ENCODE measurements at regions not wholly inside any gene's neighbourhood (a gene's known extent, or its start where the extent isn't known, plus 50 kb on each side); places are given as distances from the start of the nearest gene placed in this dataset.
"Not testable (repeated sequence)": the region's sequence is repeated elsewhere in the genome, so short reads cannot be mapped to it uniquely, and the experiment has no call there.

GRCh38 chr22:22374579-22374978, 130.0 kb downstream of the VPREB1 start:
- DNase-seq = no peak

- DNase-seq = no peak
Observed at GRCh38 chr22:22375576-22376351, 131.2 kb downstream of the VPREB1 start.

DNA sequence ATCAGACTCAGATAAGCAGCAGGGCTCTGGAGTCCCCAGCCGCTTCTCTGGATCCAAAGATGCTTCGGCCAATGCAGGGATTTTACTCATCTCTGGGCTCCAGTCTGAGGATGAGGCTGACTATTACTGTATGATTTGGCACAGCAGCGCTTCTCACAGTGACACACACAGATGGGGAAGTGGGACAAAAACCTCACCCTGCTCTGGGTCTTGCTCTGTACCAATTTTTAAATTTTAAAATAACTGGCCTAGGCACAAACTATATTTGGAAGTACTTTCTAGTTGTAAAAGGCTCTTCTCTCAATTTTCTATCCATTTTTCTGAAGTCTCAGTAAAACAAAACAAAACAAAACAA, 131.7 kb downstream of the VPREB1 start:
- no peak for DNase-seq

GRCh38 chr22:22376884-22377283, 131.7 kb downstream of the ZNF280B start:
- DNase-seq = not testable (repeated sequence)

DNA sequence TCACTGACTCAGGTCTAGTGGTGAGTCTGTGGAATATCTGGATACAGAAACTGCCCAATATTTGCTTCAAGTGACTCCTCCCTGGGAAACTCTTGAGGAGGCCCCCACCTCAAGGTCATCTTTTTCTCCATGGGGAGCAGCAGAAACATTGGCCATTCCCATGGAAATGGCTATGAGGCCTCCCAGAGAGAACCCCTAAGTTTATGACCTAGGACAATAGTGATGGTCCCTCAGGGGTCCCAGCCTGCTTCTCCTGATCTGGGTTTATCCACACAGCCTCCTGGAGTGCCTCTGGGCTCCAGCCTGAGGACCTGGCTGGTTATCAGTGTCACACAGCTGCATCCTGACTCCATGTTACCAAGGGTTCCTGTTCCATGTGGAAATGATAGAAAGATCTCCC, 131.2 kb downstream of the ZNF280B start:
- DNase-seq = no peak

- DNase-seq = no peak
Observed at GRCh38 chr22:22378446-22379415, 129.8 kb downstream of the ZNF280B start.

DNA sequence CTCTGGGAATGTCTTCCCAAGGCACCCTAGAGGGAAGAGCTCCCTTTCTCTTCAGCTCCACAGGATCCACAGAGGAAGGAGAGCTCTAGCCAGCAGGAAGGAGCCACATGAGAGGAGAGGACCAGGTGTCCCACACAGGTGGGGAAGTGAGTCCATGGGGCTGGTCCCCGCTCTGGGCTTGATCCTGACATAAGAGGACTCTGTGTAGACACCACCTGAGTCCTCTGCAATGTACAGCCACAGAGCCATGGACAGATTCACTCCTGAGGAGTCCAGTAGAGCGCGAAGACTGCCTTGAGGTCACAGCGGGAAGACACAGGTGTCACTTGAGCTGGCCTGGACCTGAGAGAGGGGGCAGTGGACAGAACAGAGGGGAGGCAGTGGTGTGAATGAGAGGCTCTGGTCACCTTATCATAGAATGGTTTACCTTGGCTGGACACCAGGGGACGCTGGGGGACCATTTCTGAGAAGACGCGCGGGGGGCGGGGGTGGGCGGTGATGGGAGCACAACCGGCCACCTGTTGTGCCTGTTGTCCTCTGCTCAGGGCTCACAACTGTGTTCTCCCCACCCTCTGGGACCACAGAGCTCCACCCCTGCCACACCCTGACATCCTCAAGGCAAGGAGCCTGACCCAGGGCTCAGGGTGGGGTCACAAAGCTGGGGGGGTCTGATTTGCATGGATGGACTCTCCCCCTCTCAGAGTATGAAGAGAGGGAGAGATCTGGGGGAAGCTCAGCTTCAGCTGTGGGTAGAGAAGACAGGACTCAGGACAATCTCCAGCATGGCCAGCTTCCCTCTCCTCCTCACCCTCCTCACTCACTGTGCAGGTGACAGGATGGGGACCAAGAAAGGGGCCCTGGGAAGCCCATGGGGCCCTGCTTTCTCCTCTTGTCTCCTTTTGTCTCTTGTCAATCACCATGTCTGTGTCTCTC, 128.2 kb downstream of the ZNF280B start:
- no peak for DNase-seq

- not testable (repeated sequence) for DNase-seq
Observed at GRCh38 chr22:22381292-22381691, 127.2 kb downstream of the ZNF280B start.

DNA sequence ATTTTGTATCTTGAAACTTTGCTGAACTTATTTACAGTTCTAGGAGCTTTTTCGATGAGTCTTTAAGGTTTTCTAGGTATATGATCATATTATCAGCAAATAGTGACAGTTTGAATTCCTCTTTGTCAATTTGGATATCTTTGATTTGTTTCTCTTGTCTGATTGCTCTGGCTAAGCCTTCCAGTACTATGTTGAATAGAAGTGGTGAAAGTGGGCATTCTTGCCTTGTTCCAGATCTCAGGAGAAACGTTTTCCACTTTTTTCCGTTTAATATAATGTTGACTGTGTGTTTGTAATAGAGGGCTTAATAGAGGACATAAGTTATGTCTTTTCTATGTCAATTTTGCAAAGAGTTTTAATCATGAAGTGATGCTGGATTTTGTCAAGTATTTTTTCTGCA, 124.3 kb downstream of the ZNF280B start:
- no peak for DNase-seq

DNA sequence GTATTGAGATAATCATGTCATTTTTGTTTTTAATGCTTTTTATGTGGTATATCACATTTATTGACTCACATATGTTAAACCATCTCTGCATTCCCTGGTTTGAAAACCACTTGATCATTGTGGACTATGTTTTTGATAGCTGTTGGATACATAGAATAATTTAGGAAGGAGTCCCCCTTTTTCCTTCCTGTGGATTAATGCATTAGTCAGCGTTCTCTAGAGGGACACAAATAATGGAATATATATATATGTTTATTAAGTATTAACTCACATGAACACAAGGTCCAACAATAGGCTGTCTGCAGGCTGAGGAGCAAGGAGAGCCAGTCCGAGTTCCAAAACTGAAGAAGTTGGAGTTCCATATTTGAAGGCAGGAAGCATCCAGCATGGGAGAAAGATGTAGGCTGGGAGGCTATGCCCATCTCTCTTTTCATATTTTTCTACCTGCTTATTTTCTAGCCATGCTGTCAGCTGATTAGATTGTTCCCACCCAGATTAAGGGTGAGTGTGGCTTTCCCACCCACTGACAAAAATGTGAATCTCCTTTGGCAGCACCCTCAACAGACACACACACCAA, 123.8 kb downstream of the ZNF280B start:
- no peak for DNase-seq

- no peak for DNase-seq
Observed at GRCh38 chr22:22386602-22387385, 121.7 kb downstream of the ZNF280B start.

GRCh38 chr22:22387386-22387736, 121.2 kb downstream of the ZNF280B start:
- no peak for DNase-seq

DNA sequence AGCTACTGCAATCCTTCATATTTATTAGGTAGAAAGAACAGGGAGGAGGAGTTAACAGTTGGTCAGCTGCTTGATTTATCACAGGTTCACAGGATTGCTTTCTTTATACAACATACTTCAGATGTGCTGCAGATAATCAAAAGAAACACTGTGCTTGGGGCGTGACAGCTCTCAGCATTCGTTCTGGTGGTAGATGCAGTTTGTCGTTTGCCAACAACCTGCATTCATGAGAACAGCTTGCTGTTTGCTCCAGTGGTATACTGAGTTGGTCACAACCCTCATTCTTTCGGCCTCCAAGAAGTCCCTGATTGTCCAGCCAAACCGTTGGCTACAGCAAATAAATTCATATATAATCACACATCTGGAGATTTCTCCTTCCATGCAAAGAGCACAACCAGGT, 120.5 kb downstream of the ZNF280B start:
- no peak for DNase-seq

GRCh38 chr22:22388494-22388893, 120.0 kb downstream of the ZNF280B start:
- no peak for DNase-seq

- DNase-seq = no peak
Observed at GRCh38 chr22:22389467-22389866, 119.1 kb downstream of the ZNF280B start.

GRCh38 chr22:22390989-22391388, 117.6 kb downstream of the ZNF280B start:
- DNase-seq = no peak

- no peak for DNase-seq
Observed at GRCh38 chr22:22391543-22391942, 117.0 kb downstream of the ZNF280B start.

- no peak for DNase-seq
Observed at GRCh38 chr22:22392131-22392530, 116.4 kb downstream of the ZNF280B start.

DNA sequence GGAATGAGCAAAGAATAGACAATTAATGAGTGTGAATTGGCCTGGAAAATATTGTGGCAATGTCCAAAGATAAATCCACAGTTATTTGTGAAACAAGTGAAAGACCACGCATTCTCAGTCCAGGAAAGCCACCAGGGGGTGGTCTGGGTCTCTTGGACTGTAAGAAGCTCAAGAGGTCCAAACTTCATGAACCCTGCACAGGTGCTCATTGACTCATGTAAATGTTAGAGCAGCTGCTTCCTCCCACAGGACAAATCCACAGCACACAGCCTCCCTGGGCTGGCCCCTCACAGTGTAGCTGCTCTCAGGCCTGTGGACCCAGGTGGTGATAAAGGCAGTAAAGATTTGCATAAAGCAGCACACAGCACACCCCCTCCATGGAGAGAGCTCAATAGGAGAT, 114.0 kb downstream of the ZNF280B start:
- DNase-seq = no peak

DNA sequence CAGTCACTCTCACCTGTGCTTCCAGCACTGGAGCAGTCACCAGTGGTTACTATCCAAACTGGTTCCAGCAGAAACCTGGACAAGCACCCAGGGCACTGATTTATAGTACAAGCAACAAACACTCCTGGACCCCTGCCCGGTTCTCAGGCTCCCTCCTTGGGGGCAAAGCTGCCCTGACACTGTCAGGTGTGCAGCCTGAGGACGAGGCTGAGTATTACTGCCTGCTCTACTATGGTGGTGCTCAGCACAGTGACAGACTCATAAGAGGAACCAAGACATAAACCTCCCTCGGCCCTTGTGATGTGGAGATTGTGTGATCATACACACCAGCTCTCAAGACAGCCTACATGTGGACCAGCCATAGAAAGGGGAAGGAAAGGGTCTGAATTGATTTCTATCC, 113.3 kb downstream of the ZNF280B start:
- no peak for DNase-seq

DNA sequence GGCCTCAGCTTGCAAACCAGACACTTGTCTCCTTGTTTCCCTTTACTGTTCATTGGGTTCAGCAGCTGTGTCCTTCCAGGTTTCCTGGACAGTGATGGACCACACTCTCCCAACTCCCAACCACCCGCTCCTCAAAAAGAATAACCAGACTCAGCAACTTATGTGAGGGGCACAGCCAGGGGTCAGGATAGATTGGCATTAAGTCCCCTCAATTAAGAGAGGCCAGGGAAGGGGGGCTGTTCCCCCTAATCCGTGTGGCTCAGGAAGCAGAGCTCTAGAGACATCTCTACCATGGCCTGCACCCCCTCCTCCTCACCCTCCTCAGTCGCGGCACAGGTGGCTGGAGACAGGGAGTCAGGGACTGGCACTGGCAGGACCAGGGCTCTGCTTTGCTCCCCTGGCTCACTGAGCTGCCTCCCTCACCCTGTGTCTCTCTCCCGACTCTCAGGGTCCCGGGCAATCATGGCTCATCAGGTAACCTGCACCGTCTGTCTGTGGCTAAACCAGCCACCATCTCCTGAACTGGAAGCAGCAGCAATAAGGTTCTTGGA, 111.7 kb downstream of the ZNF280B start:
- no peak for DNase-seq

Measured in NCI-H2029 treated with DMSO at 0.1 percent for 48 hours (cell line).